ENCODE measurements at regions not wholly inside any gene's neighbourhood (a gene's known extent, or its start where the extent isn't known, plus 50 kb on each side); places are given as distances from the start of the nearest gene placed in this dataset.

GRCh38 chrX:13473442-13474163 lies 95.8 kb upstream of the EGFL6 start:
- intact Hi-C loops (cut with DNase I), result no loop called here
- Histone ChIP-seq H3K4me1 (ENCODE audit: control insufficient read depth in 2 of 3, insufficient read depth in 2 of 3, low read depth in 1 of 3, low read length in 3 of 3) (no peaks in the 10 kb centered on the region), H3K9ac (ENCODE audit: low read length in 3 of 3) (no peak overlapping the region), H3K36me3 (ENCODE audit: control insufficient read depth in 2 of 3, insufficient read depth in 3 of 3, low read length in 3 of 3) (no peaks in the 10 kb centered on the region), H3K4me3 (ENCODE audit: low read length in 3 of 3) (no peak overlapping the region), H3K9me3 (ENCODE audit: control insufficient read depth in 2 of 3, insufficient read depth in 1 of 3, low read length in 3 of 3) (no peaks in the 10 kb centered on the region), H3K27me3 (ENCODE audit: control insufficient read depth, insufficient read depth, low read length) (no peaks in the 10 kb centered on the region), H3K27ac (ENCODE audit: low read depth in 2 of 2, low read length in 2 of 2) (peak overlapping the region; percentile 7 to 32)
- no peak for TF ChIP-seq CTCF (IDR thresholded peaks at IDR 0.05; ENCODE audit: borderline replicate concordance, extremely low read depth, insufficient read depth)
- DNase-seq (peak in 3 of 5 donors; percentile 11 to 41 (median 34)), FAIRE-seq (no peak)

- no peak for FAIRE-seq
- H3K9ac ChIP-seq (ENCODE audit: low read length in 3 of 3), result no peak overlapping the region
These were observed 96.4 kb upstream of the EGFL6 start for GRCh38 chrX:13472975-13473374.

DNA sequence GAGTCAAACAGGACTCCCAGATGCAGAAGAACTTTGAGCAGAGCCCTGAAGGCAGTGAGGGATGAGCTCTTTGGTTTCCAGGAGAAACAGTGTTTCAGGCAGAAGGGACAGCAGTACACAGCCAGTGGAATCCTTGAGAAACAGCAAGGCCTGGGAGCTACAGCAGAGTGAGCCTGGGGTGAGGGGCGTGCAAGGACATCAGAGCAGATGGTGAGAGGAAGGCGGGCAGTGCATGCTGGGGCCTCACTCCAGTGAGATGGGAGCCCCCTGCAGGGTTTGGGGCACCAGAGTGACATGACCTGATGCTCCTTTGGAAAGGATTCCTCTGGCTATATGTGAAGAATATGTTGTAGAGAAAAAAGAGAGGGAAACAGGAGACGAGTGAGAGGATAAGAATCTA lies 98.1 kb upstream of the EGFL6 start:
- no peak for FAIRE-seq
- Histone ChIP-seq H3K27ac (ENCODE audit: low read depth in 2 of 2, low read length in 2 of 2) (no peak overlapping the region), H3K4me1 (ENCODE audit: control insufficient read depth in 2 of 3, insufficient read depth in 2 of 3, low read depth in 1 of 3, low read length in 3 of 3) (no peaks in the 10 kb centered on the region), H3K36me3 (ENCODE audit: control insufficient read depth in 2 of 3, insufficient read depth in 3 of 3, low read length in 3 of 3) (no peaks in the 10 kb centered on the region), H3K9ac (ENCODE audit: low read length in 3 of 3) (no peak overlapping the region), H3K9me3 (ENCODE audit: control insufficient read depth in 2 of 3, insufficient read depth in 1 of 3, low read length in 3 of 3) (no peaks in the 10 kb centered on the region), H3K4me3 (ENCODE audit: low read length in 3 of 3) (no peak overlapping the region), H3K27me3 (ENCODE audit: control insufficient read depth, insufficient read depth, low read length) (no peaks in the 10 kb centered on the region)
- no peak for DNase-seq
- TF ChIP-seq CTCF (IDR thresholded peaks at IDR 0.05; ENCODE audit: borderline replicate concordance, extremely low read depth, insufficient read depth), result no peak
- intact Hi-C loops (cut with DNase I), result no loop called here

More at GRCh38 chrX:13472975-13473374, 96.4 kb upstream of the EGFL6 start:
- Histone ChIP-seq H3K27me3 (ENCODE audit: control insufficient read depth, insufficient read depth, low read length) (no peaks in the 10 kb centered on the region), H3K4me3 (ENCODE audit: low read length in 3 of 3) (no peak overlapping the region), H3K36me3 (ENCODE audit: control insufficient read depth in 2 of 3, insufficient read depth in 3 of 3, low read length in 3 of 3) (no peaks in the 10 kb centered on the region), H3K9me3 (ENCODE audit: control insufficient read depth in 2 of 3, insufficient read depth in 1 of 3, low read length in 3 of 3) (no peaks in the 10 kb centered on the region), H3K27ac (ENCODE audit: low read depth in 2 of 2, low read length in 2 of 2) (no peak overlapping the region), H3K4me1 (ENCODE audit: control insufficient read depth in 2 of 3, insufficient read depth in 2 of 3, low read depth in 1 of 3, low read length in 3 of 3) (no peaks in the 10 kb centered on the region)
- TF ChIP-seq CTCF (IDR thresholded peaks at IDR 0.05; ENCODE audit: borderline replicate concordance, extremely low read depth, insufficient read depth), result no peak
- intact Hi-C loops (cut with DNase I), result no loop called here
- DNase-seq, result no peak

DNA sequence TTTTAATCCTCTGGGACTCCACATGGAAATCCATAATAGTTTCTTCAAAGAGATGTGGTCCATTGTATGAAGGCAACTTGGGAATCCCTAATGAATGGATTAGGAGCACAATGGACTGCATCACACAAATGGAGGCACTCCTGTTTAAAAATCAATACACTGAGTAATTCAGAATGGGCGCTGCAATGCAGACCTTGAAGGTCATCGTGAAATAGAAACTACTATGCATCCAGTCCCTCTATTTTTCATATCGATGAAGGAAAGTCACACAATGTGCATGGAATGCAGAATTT lies 98.8 kb upstream of the EGFL6 start:
- Histone ChIP-seq H3K36me3 (ENCODE audit: control insufficient read depth in 2 of 3, insufficient read depth in 3 of 3, low read length in 3 of 3) (no peaks in the 10 kb centered on the region), H3K4me1 (ENCODE audit: control insufficient read depth in 2 of 3, insufficient read depth in 2 of 3, low read depth in 1 of 3, low read length in 3 of 3) (no peaks in the 10 kb centered on the region), H3K27ac (ENCODE audit: low read depth in 2 of 2, low read length in 2 of 2) (no peak overlapping the region), H3K4me3 (ENCODE audit: low read length in 3 of 3) (no peak overlapping the region), H3K9me3 (ENCODE audit: control insufficient read depth in 2 of 3, insufficient read depth in 1 of 3, low read length in 3 of 3) (no peaks in the 10 kb centered on the region), H3K9ac (ENCODE audit: low read length in 3 of 3) (no peak overlapping the region), H3K27me3 (ENCODE audit: control insufficient read depth, insufficient read depth, low read length) (no peaks in the 10 kb centered on the region)
- no peak for DNase-seq
- TF ChIP-seq CTCF (IDR thresholded peaks at IDR 0.05; ENCODE audit: borderline replicate concordance, extremely low read depth, insufficient read depth), result no peak
- intact Hi-C loops (cut with DNase I), result no loop called here
- no peak for FAIRE-seq
